HG03521 (cell line): ENCODE measurements at regions not wholly inside any gene's neighbourhood (a gene's known extent, or its start where the extent isn't known, plus 50 kb on each side); places are given as distances from the start of the nearest gene placed in this dataset.
"Not testable (repeated sequence)": the region's sequence is repeated elsewhere in the genome, so short reads cannot be mapped to it uniquely, and the experiment has no call there.

Experiments
- ATAC-seq: cut with Tn5 transposase; IDR thresholded peaks from one replicate; pipeline ENCODE4 v1.9.1; 2021; ENCODE audit warnings: mild to moderate bottlenecking, moderate library complexity; ENCODE audit not compliant: unreplicated experiment

GRCh38 chr3:27632431-27633223 lies 89.5 kb downstream of the EOMES start:
- peak; percentile 85 for ATAC-seq

DNA sequence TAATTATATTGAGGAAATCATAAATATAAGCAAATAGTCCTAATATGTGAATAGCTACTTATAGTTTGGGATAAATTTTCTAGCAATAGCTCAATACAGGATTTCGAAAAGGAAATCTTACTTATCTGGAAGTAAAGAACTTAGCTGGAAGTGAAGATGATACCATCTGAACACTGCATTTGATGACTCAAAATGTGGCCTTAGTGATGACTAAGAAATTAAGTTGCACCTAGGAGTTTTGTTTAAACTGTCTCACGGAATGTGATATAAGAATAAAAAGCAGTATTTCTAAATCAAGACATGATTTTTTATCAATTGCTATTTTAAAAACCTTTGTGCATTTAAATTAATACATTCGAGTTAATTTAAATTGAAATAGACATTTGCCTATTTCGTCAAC lies 91.2 kb downstream of the EOMES start:
- no peak for ATAC-seq

DNA sequence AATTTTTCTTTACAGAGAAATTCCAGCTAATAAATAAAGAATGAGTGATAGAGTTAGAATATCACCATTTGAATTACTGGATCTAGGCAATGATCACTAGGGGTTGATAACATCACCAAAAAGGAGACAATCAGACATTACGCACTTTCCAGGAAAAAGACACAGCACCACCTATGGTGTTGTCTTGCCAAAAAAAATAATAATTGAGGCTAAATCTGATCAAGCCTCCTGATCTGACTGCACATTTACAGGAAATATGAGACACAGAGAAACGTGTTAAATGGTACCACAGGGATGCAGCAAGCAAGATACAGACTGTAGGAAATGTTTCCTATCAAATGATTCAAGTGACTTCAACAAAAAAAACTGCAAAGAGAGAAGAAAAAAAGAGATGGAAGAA lies 92.8 kb downstream of the EOMES start:
- ATAC-seq: no peak

DNA sequence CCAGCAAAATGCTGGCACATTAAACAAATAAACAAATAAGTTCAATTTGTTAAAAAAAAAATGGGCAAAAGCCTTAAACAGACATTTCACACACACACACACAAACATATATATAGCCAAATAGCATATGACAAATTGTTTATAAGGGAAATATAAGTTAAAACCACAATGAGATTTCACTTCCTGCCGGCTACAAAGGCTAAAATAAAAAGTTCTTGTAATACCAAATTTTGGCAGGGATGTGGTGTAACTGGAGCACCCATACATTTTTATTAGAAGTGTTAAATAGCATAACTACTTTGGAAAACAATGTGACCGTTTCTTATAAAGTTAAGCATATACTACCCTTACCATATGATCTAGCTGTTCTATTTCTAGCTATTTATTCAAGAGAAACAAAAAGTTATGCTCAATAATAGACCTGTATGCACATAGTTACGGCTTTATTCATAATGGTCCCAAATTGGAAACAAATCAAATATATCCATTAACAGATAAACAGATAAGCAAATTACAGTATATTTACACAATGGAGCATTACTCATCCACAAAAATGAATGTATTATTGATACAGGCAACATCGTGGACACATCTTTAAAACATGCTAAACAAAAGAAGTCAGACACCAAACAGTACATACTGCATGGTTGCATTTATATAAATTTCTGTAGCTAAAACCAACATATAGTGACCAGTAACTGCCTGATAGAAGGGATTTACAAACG lies 93.9 kb downstream of the EOMES start:
- ATAC-seq: no peak

DNA sequence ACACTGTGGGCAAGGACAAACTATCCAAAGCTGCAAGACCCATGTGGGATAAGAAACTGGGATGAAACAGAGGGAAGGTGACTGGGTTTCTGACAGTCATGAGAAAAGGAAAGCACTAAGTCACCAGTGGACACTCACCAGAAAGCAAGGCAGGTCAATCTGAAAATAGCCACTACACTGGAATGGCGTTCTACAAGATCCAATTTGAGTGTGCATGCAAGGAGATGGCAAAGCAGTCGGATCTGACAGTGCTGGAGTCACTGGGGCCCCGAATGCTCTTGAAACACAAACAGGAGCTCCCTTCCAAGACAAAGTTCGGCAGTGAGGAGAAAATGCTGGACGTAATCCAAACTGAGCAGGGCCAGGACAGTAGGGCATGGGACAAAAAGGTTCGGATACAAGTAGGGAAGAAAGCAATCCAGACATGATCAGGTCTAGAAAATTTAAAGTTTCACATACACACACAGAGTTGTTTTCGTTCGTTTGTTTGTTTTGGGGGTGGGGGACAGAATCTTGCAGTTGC lies 95.5 kb downstream of the EOMES start:
- no peak for ATAC-seq

DNA sequence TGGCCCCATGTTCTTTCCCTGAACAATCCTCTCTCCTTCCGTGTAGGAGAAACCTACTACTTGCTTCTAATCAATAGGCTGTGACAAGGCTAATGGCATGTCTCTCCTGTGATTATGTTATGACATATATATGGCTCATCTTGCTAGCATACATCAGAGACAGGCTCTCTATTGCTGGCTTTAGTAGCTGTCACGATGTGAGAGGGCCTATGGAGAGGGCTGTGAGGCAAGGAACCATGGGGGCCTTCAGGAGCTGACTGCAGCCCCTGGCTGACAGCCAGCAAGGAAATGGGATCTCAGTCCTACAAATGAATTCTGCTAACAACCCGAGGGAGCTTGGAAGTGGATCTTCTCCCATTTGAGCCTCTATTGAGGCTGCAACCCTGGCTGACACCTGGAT lies 96.3 kb downstream of the EOMES start:
- no peak for ATAC-seq

GRCh38 chr3:27623085-27623753 lies 98.9 kb downstream of the EOMES start:
- ATAC-seq: no peak

- ATAC-seq: no peak
These were observed 104.6 kb downstream of the EOMES start for GRCh38 chr3:27617552-27617951.

DNA sequence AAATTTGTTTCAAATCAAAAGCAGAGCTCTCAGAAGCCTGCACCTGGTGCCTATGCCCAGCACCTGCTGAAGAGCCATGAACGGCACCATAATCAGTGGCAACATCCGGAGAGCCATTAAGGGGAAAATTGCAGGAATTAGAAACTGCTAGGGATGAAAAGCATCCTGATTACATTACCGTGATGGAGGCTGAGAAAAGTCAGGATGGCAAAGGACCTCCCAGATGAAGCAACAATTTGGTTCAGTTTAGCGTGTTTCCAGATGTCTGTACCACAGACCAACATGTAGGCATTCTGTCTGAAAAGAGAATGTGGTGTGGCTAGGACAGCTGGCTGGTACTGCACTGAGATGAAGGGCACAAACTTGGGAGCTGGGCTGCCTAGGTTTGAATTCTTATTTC lies 106.1 kb downstream of the EOMES start:
- no peak for ATAC-seq

GRCh38 chr3:27615555-27615954 lies 106.6 kb downstream of the EOMES start:
- ATAC-seq: no peak

- ATAC-seq: no peak
These were observed 107.5 kb downstream of the EOMES start for GRCh38 chr3:27614592-27614991.

GRCh38 chr3:27613846-27614500 lies 108.2 kb downstream of the EOMES start:
- no peak for ATAC-seq

DNA sequence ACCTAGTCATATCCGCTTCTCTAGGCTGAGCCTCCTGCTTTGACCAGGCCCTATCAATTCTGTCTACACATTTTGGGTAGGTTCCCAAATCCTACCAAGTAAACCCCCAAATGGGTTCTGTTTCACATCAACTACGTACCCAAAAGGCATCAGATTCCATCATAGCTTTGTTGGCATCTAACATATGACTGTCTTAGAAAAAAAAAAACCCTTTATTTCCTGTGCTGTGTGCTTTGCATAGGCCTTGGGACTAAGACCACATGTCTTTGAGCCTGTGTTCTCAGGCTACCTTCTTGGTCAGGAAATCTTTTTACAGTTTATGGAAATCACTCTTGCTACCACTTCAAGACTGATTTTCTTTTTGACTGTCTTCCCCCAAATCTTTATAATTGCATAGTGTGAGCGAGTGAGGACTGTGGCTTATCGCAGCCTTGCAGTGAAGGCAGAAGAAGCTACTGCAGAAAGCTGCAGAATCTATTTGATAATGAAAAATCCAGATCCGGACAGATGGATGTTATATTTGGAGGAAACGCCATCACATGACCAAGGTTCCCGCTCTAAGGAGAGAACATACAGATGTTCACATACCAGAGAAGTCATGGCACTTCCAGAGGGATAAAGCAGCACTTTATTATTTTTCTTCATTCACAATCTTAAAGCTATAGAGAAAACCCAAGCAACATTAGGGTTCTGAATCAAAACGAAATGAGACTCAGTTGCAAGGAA lies 111.2 kb downstream of the EOMES start:
- no peak for ATAC-seq

- no peak for ATAC-seq
These were observed 114.8 kb downstream of the EOMES start for GRCh38 chr3:27607370-27607769.

- no peak for ATAC-seq
These were observed 115.6 kb downstream of the EOMES start for GRCh38 chr3:27606537-27606936.

DNA sequence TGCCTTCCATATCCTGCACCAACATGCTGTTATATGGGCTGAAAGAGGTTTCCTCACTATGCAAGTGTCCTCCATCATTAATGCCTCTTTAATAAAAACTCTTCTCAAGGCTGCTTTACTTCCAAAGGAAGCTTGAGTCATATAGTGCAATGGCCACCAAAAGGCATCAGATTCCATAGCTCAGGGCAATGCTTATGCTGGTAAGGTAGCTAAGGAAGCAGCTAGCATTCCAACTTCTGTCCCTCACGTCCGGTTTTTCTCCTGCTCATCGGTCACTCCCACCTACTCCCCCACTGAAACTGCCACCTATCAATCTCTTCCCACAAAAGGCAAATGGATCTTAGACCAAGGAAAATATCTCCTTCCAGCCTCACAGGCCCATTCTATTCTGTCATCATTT lies 117.1 kb upstream of the SLC4A7 start:
- not testable (repeated sequence) for ATAC-seq

DNA sequence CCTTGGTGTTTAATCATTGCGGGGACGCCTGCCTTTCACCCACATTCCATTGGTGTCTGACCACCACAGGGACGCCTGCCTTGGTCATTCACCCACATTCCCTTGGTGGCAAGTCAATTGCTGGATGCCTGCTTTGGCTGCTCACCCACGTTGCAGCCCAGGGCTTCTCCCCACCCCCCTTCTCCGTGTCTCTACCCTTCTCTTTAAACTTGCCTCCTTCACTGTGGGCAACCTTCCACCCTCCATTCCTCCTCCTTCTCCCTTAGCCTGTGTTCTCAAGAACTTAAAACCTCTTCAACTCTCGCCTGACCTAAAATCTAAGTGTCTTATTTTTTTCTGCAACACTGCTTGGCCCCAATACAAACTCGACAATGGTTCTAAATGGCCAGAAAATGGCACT lies 115.6 kb upstream of the SLC4A7 start:
- not testable (repeated sequence) for ATAC-seq

DNA sequence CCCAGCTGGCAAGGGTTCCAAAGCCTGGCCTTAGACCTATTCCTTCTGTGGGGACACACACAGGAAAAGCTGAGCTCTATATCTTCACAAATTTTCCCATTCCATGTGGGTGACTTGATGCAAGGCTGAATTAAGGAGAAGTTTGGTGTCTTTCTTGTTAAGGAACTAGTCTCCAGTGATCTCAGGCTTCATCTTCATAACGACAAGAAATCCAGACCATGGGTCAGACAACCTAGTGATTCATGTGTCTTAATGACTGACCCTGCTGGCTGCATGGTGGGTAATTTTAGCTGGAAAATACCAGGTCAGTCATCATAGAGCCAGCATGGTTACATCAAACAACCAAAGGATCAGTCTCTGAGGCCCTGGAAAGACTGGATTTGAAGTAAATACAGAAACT lies 112.7 kb upstream of the SLC4A7 start:
- ATAC-seq: no peak

DNA sequence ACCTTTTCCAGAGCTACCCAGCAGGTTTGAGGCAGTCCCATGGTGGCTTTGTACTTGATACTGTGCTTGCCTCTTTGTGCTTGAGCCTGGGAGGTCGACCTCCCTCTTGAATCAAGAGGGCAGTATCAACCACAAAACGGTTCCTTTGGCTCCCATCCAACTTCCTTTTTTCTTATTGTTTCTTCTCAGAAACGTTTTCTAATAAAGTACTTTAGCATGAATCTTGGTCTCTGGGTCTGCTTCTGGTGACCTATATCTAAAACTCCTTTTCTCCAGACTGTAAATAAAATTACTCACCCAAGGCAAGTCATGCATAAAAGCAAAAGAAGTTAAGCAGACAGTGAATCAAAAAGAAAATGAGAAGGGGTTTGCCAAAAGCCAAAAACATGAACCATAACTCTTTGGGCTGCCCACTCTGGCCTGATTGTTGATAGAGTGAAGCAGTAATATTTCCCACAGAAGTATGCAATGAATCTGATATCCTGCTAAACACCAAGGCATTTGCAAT lies 112.2 kb upstream of the SLC4A7 start:
- ATAC-seq: no peak

DNA sequence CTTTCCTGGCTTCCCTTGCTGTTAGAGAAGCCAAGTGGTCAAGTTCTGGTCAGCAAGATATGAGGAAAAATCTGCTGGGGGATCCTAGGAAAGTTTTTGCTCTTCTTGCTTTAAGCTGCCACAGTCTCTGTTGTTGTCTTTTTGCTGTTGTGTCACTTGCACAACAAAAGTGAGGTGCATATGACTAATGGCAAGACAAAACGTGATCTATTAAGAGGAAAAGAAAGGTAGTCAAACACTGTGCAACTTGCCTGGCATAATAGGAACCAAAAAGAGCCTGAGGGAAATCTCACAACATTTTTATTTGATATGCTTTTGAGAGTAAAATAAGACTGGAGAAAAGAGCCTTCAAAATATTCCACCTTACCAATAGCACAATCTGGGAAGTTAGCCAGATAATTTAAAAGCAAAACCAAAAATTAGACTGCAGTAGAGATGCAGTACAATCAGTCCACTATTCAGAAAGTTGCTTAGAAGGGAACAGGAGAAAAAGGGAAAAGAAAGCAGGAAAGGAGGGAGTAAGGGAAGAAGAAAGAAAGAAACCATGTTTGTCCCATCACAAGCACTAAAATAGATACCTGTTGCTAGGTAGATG lies 110.0 kb upstream of the SLC4A7 start:
- ATAC-seq: no peak
